HepG2 (cell line): ENCODE measurements at regions not wholly inside any gene's neighbourhood (a gene's known extent, or its start where the extent isn't known, plus 50 kb on each side); places are given as distances from the start of the nearest gene placed in this dataset.

Experiments
- FOXK1 ChIP-seq: sonication (generic); formaldehyde crosslinking; IDR thresholded peaks from 2 replicates; pipeline ENCODE4 v1.4.0; 2020; ENCODE audit warnings: low read depth, missing genetic modification reagents, borderline replicate concordance
- ZBTB8A ChIP-seq: sonication (generic); formaldehyde crosslinking; IDR thresholded peaks from 2 replicates; pipeline ENCODE4 v1.4.0; 2020; ENCODE audit warnings: mild to moderate bottlenecking, low read depth, missing genetic modification reagents, borderline replicate concordance
- ZNF430 ChIP-seq: sonication (generic); formaldehyde crosslinking; IDR thresholded peaks from 2 replicates; pipeline ENCODE4 v1.9.0; 2021; ENCODE audit warnings: mild to moderate bottlenecking, missing genetic modification reagents
- ZNF557 ChIP-seq: sonication (generic); formaldehyde crosslinking; IDR thresholded peaks from 2 replicates; pipeline ENCODE4 v1.4.0; 2020; ENCODE audit warnings: missing genetic modification reagents
- ZNF614 ChIP-seq: IDR thresholded peaks from 2 replicates; pipeline ENCODE4 v1.6.1; 2018; ENCODE audit warnings: missing biosample characterization, missing genetic modification reagents, inconsistent platforms, borderline replicate concordance
- TF ChIP-seq, protein P1 (sequence below): sonication (generic); formaldehyde crosslinking; IDR thresholded peaks from 2 replicates; pipeline ENCODE4 v1.5.0; 2020; ENCODE audit warnings: mild to moderate bottlenecking, missing genetic modification reagents, moderate library complexity

GRCh38 chr14:104471114-104471513 lies 108.5 kb upstream of the C14orf180 start:
- TF ChIP-seq ZBTB8A (CRISPR knock-in tag) = no peak
- TF ChIP-seq ZNF614 (CRISPR knock-in tag) = no peak
- no peak for TF ChIP-seq ZNF430 (CRISPR knock-in tag)
- TF ChIP-seq FOXK1 = no peak
- no peak for TF ChIP-seq ZNF557 (CRISPR knock-in tag)
- TF ChIP-seq, protein P1, sequence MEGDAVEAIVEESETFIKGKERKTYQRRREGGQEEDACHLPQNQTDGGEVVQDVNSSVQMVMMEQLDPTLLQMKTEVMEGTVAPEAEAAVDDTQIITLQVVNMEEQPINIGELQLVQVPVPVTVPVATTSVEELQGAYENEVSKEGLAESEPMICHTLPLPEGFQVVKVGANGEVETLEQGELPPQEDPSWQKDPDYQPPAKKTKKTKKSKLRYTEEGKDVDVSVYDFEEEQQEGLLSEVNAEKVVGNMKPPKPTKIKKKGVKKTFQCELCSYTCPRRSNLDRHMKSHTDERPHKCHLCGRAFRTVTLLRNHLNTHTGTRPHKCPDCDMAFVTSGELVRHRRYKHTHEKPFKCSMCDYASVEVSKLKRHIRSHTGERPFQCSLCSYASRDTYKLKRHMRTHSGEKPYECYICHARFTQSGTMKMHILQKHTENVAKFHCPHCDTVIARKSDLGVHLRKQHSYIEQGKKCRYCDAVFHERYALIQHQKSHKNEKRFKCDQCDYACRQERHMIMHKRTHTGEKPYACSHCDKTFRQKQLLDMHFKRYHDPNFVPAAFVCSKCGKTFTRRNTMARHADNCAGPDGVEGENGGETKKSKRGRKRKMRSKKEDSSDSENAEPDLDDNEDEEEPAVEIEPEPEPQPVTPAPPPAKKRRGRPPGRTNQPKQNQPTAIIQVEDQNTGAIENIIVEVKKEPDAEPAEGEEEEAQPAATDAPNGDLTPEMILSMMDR = no peak
